WTC11 (cell line): ENCODE measurements at regions not wholly inside any gene's neighbourhood (a gene's known extent, or its start where the extent isn't known, plus 50 kb on each side); places are given as distances from the start of the nearest gene placed in this dataset.

Experiments
- ATAC-seq: fragments of 200-7000 bp; cut with Tn5 transposase; 2 replicates; pipeline ENCODE4 v1.10.0; 2021; ENCODE audit warnings: mild to moderate bottlenecking, moderate library complexity
- CTCF ChIA-PET: fragments of 300-600 bp; sonication (Branson Sonifier 250); formaldehyde crosslinking; loops from one replicate; lab custom pipeline; 2021; ENCODE audit warnings: antibody characterized with exemption; lab: Charles Lee
- POLR2A ChIA-PET: fragments of 350-600 bp; sonication (Branson Sonifier 250); formaldehyde crosslinking; loops from one replicate; lab custom pipeline; 2021; ENCODE audit warnings: antibody characterized with exemption; lab: Charles Lee
- DNase-seq: peaks from one replicate; pipeline ENCODE4 v3.0.0; 2021; ENCODE audit warnings: low spot score
- H3K27ac Mint-ChIP-seq: 2 replicates; pipeline ENCODE4 v1.8.0; 2021; ENCODE audit warnings: mixed read lengths
- H3K27me3 Mint-ChIP-seq: 2 replicates; pipeline ENCODE4 v1.8.0; 2021; ENCODE audit warnings: low read depth, mild to moderate bottlenecking, moderate library complexity, mixed read lengths
- H3K36me3 Mint-ChIP-seq: 2 replicates; pipeline ENCODE4 v1.8.0; 2021; ENCODE audit warnings: mixed read lengths
- H3K4me1 Mint-ChIP-seq: 2 replicates; pipeline ENCODE4 v1.8.0; 2022; ENCODE audit warnings: mixed read lengths
- H3K4me3 Mint-ChIP-seq: 2 replicates; pipeline ENCODE4 v1.8.0; 2021; ENCODE audit warnings: mild to moderate bottlenecking, moderate library complexity, mixed read lengths
- H3K9me3 Mint-ChIP-seq: 2 replicates; pipeline ENCODE4 v1.8.0; 2021; ENCODE audit warnings: mixed read lengths
- CREB1 ChIP-seq: sonication (generic); formaldehyde crosslinking; IDR thresholded peaks from 2 replicates; pipeline ENCODE4 v1.8.0; 2023; ENCODE audit warnings: mild to moderate bottlenecking, missing genetic modification reagents
- E2F5 ChIP-seq: sonication (generic); formaldehyde crosslinking; IDR thresholded peaks from 2 replicates; pipeline ENCODE4 v1.8.1; 2022; ENCODE audit warnings: mild to moderate bottlenecking, moderate library complexity, missing genetic modification reagents
- EMX1 ChIP-seq: fragments of 250-450 bp; sonication (Bioruptor Pico); IDR thresholded peaks from 2 replicates; pipeline ENCODE4 v1.8.0; 2021; ENCODE audit warnings: mild to moderate bottlenecking
- ETV6 ChIP-seq: sonication (generic); formaldehyde crosslinking; IDR thresholded peaks from 2 replicates; pipeline ENCODE4 v1.8.1; 2022; ENCODE audit warnings: mild to moderate bottlenecking, missing genetic modification reagents
- FOXP1 ChIP-seq: sonication (generic); formaldehyde crosslinking; IDR thresholded peaks from 2 replicates; pipeline ENCODE4 v1.8.0; 2022; ENCODE audit warnings: missing genetic modification reagents, mild to moderate bottlenecking, moderate library complexity, borderline replicate concordance
- HMGXB4 ChIP-seq: sonication (generic); formaldehyde crosslinking; IDR thresholded peaks from 2 replicates; pipeline ENCODE4 v1.8.1; 2023; ENCODE audit warnings: mild to moderate bottlenecking, moderate library complexity, missing genetic modification reagents
- NFE2L1 ChIP-seq: sonication (generic); formaldehyde crosslinking; IDR thresholded peaks from 2 replicates; pipeline ENCODE4 v1.8.1; 2023; ENCODE audit warnings: missing genetic modification reagents
- NR1H2 ChIP-seq: sonication (generic); formaldehyde crosslinking; IDR thresholded peaks from 2 replicates; pipeline ENCODE4 v1.9.0; 2021; ENCODE audit warnings: mild to moderate bottlenecking, moderate library complexity, missing genetic modification reagents
- RELA ChIP-seq: sonication (generic); formaldehyde crosslinking; IDR thresholded peaks from 2 replicates; pipeline ENCODE4 v1.8.1; 2022; ENCODE audit warnings: missing genetic modification reagents, mild to moderate bottlenecking, borderline replicate concordance
- ZBTB21 ChIP-seq: sonication (generic); formaldehyde crosslinking; IDR thresholded peaks from 2 replicates; pipeline ENCODE4 v1.8.1; 2023; ENCODE audit warnings: mild to moderate bottlenecking, missing genetic modification reagents, borderline replicate concordance
- ZNF232 ChIP-seq: sonication (generic); formaldehyde crosslinking; IDR thresholded peaks from 2 replicates; pipeline ENCODE4 v1.8.0; 2022; ENCODE audit warnings: mild to moderate bottlenecking, missing genetic modification reagents
- ZNF281 ChIP-seq: sonication (generic); formaldehyde crosslinking; IDR thresholded peaks from 2 replicates; pipeline ENCODE4 v1.8.0; 2023; ENCODE audit warnings: mild to moderate bottlenecking, missing genetic modification reagents
- ZNF396 ChIP-seq: fragments of 250-450 bp; sonication (Bioruptor Pico); IDR thresholded peaks from 2 replicates; pipeline ENCODE4 v1.8.0; 2021; ENCODE audit warnings: mild to moderate bottlenecking, moderate library complexity, borderline replicate concordance
- ZNF671 ChIP-seq: fragments of 250-450 bp; sonication (Bioruptor Pico); IDR thresholded peaks from 2 replicates; pipeline ENCODE4 v1.8.0; 2021; ENCODE audit warnings: mild to moderate bottlenecking
- ZSCAN18 ChIP-seq: fragments of 250-450 bp; sonication (Bioruptor Pico); IDR thresholded peaks from 2 replicates; pipeline ENCODE4 v2.1.2; 2022; ENCODE audit warnings: mild to moderate bottlenecking, moderate library complexity
- TF ChIP-seq, protein P1 (sequence below): sonication (generic); formaldehyde crosslinking; IDR thresholded peaks from 2 replicates; pipeline ENCODE4 v1.8.1; 2023; ENCODE audit warnings: mild to moderate bottlenecking, missing genetic modification reagents, moderate library complexity
- TF ChIP-seq, protein P2 (sequence below): sonication (generic); formaldehyde crosslinking; IDR thresholded peaks from 2 replicates; pipeline ENCODE4 v1.8.1; 2023; ENCODE audit warnings: mild to moderate bottlenecking, missing genetic modification reagents

- peaks cover 4% of the 10 kb centered on the region; the same call in 1 of the 2 replicates for H3K27me3 Mint-ChIP-seq
- DNase-seq: no peak
- no peak overlapping the region for H3K4me3 Mint-ChIP-seq
- no peak for ATAC-seq
- 0 out of 2 replicates have a peak, but pooled peaks cover 3% of the 10 kb centered on the region for H3K4me1 Mint-ChIP-seq
- H3K9me3 Mint-ChIP-seq: no peaks in the 10 kb centered on the region
- TF ChIP-seq, protein P1, sequence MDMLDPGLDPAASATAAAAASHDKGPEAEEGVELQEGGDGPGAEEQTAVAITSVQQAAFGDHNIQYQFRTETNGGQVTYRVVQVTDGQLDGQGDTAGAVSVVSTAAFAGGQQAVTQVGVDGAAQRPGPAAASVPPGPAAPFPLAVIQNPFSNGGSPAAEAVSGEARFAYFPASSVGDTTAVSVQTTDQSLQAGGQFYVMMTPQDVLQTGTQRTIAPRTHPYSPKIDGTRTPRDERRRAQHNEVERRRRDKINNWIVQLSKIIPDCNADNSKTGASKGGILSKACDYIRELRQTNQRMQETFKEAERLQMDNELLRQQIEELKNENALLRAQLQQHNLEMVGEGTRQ: no peak
- TF ChIP-seq NFE2L1 (CRISPR knock-in tag) (no peak), FOXP1 (CRISPR knock-in tag) (no peak), ZSCAN18 (CRISPR knock-in tag) (no peak), ZNF671 (no peak)
- TF ChIP-seq, protein P2, sequence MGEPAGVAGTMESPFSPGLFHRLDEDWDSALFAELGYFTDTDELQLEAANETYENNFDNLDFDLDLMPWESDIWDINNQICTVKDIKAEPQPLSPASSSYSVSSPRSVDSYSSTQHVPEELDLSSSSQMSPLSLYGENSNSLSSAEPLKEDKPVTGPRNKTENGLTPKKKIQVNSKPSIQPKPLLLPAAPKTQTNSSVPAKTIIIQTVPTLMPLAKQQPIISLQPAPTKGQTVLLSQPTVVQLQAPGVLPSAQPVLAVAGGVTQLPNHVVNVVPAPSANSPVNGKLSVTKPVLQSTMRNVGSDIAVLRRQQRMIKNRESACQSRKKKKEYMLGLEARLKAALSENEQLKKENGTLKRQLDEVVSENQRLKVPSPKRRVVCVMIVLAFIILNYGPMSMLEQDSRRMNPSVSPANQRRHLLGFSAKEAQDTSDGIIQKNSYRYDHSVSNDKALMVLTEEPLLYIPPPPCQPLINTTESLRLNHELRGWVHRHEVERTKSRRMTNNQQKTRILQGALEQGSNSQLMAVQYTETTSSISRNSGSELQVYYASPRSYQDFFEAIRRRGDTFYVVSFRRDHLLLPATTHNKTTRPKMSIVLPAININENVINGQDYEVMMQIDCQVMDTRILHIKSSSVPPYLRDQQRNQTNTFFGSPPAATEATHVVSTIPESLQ (CRISPR knock-in tag): no peak
- POLR2A ChIA-PET: no interaction called here
- no peak overlapping the region for H3K27ac Mint-ChIP-seq
- CTCF ChIA-PET: no interaction called here
- no peaks in the 10 kb centered on the region for H3K36me3 Mint-ChIP-seq
These were observed 144.6 kb upstream of the TBX20 start for GRCh38 chr7:35398518-35398917.

GRCh38 chr7:35390146-35390545 is 136.2 kb upstream of the TBX20 start:
- Mint-ChIP-seq H3K27ac (no peak overlapping the region), H3K36me3 (no peaks in the 10 kb centered on the region), H3K4me3 (no peak overlapping the region), H3K4me1 (no peaks in the 10 kb centered on the region), H3K27me3 (peaks cover 4% of the 10 kb centered on the region; the same call in 1 of the 2 replicates), H3K9me3 (no peaks in the 10 kb centered on the region)
- DNase-seq (no peak), ATAC-seq (no peak)
- ChIA-PET POLR2A (no interaction called here), CTCF (no interaction called here)
- no peak for TF ChIP-seq ZNF281 (CRISPR knock-in tag)
- TF ChIP-seq, protein P2 (CRISPR knock-in tag): no peak
- TF ChIP-seq E2F5 (CRISPR knock-in tag): no peak
- no peak for TF ChIP-seq ETV6
- TF ChIP-seq RELA (CRISPR knock-in tag): no peak
- TF ChIP-seq HMGXB4 (CRISPR knock-in tag): no peak
- no peak for TF ChIP-seq CREB1
- TF ChIP-seq ZNF232 (CRISPR knock-in tag): no peak
- no peak for TF ChIP-seq ZNF396
- TF ChIP-seq NR1H2 (CRISPR knock-in tag): no peak
- TF ChIP-seq EMX1: no peak
- no peak for TF ChIP-seq ZBTB21 (CRISPR knock-in tag)
- no peak for TF ChIP-seq FOXP1 (CRISPR knock-in tag)
